Endothelial cell of umbilical vein (primary cell): ENCODE measurements at regions not wholly inside any gene's neighbourhood (a gene's known extent, or its start where the extent isn't known, plus 50 kb on each side); places are given as distances from the start of the nearest gene placed in this dataset.

ENCODE experiments used
- BruUV-seq: library from RNA; stranded (reverse); fragments of 400-500 nt; replicated peaks from 2 replicates; lab custom pipeline; 2021; lab: Mats Ljungman, UMichigan
- CTCF ChIA-PET: fragments of 300-600, 350-600 bp; sonication (Branson Sonifier 250); formaldehyde crosslinking; loops from one replicate; lab custom pipeline; 2021; ENCODE audit warnings: antibody characterized with exemption, inconsistent platforms; lab: Charles Lee
- POLR2A ChIA-PET: fragments of 300-600, 350-600 bp; sonication (Branson Sonifier 250); formaldehyde crosslinking; loops from one replicate; lab custom pipeline; 2021; ENCODE audit warnings: antibody characterized with exemption, inconsistent platforms; lab: Charles Lee
- DNase-seq: peaks from one replicate; pipeline ENCODE4 v3.0.0-alpha.2; 2011; ENCODE audit warnings: low read depth, low spot score
- FAIRE-seq: peaks from 2 replicates; lab custom pipeline; 2011; peaks lifted over from hg19 to GRCh38; lab: Jason Lieb, UNC
- H2AFZ ChIP-seq: 2 replicates; pipeline ENCODE4 v1.6.0; 2012; ENCODE audit warnings: low read depth, low read length, control low read depth, inconsistent platforms
- H3K27ac ChIP-seq: 2 replicates; pipeline ENCODE4 v1.5.1; 2011; ENCODE audit warnings: low read depth, mild to moderate bottlenecking, control low read depth, low read length, moderate library complexity; ENCODE audit not compliant: insufficient read depth
- H3K27me3 ChIP-seq, 2 experiments: 2 replicates each; pipeline versions ENCODE4 v1.6.0 to v1.6.1; 2011; ENCODE audit warnings: low read length in 2 of 2, mixed read lengths in 1 of 2; ENCODE audit not compliant: control insufficient read depth in 2 of 2, insufficient read depth in 2 of 2
- H3K36me3 ChIP-seq, 2 experiments: 2 replicates in 1 of 2; 3 replicates in 1 of 2; pipeline ENCODE4 v1.5.1; 2011; ENCODE audit warnings: low read length in 2 of 2, mild to moderate bottlenecking in 1 of 2, moderate library complexity in 1 of 2; ENCODE audit not compliant: control insufficient read depth in 2 of 2, insufficient read depth in 2 of 2; ENCODE audit errors: extremely low read depth in 1 of 2
- H3K4me1 ChIP-seq: 3 replicates; pipeline ENCODE4 v1.5.1; 2011; ENCODE audit warnings: mild to moderate bottlenecking, low read length; ENCODE audit not compliant: control insufficient read depth, insufficient read depth; ENCODE audit errors: extremely low read depth
- H3K4me2 ChIP-seq: 2 replicates; pipeline ENCODE4 v1.6.1; 2011; ENCODE audit warnings: low read length, control low read depth, mixed read lengths; ENCODE audit not compliant: insufficient read depth
- H3K4me3 ChIP-seq, 3 experiments: fragments of 200-600 bp in 1 of 3; sonication (generic), shearing (Covaris generic) in 1 of 3; replicated peaks in 1 of 3; 2 replicates each; pipeline ENCODE4 v1.5.1; 2011 to 2016; ENCODE audit warnings: control low read depth in 3 of 3, low read length in 3 of 3, mild to moderate bottlenecking in 2 of 3, inconsistent platforms in 1 of 3, low read depth in 1 of 3, moderate library complexity in 1 of 3; ENCODE audit not compliant: insufficient read depth in 1 of 3
- H3K79me2 ChIP-seq: 2 replicates; pipeline ENCODE4 v1.6.0; 2012; ENCODE audit warnings: low read length, inconsistent platforms; ENCODE audit not compliant: control insufficient read depth, insufficient read depth
- H3K9ac ChIP-seq: replicated peaks from 2 replicates; pipeline ENCODE3; 2011; ENCODE audit warnings: low read length, control low read depth; ENCODE audit not compliant: insufficient read depth; ENCODE audit errors: extremely low read depth
- H3K9me1 ChIP-seq: replicated peaks from 3 replicates; pipeline ENCODE4 v1.6.0; 2011; ENCODE audit warnings: mild to moderate bottlenecking, low read length; ENCODE audit not compliant: control insufficient read depth, insufficient read depth; ENCODE audit errors: extremely low read depth
- H3K9me3 ChIP-seq: replicated peaks from 2 replicates; pipeline ENCODE4 v1.5.1; 2012; ENCODE audit warnings: low read length, inconsistent platforms; ENCODE audit not compliant: control insufficient read depth, insufficient read depth
- H4K20me1 ChIP-seq: replicated peaks from 2 replicates; pipeline ENCODE3; 2011; ENCODE audit warnings: mild to moderate bottlenecking, low read length; ENCODE audit not compliant: control insufficient read depth, insufficient read depth; ENCODE audit errors: extremely low read depth
- EZH2 ChIP-seq: IDR thresholded peaks from 2 replicates; pipeline ENCODE4 v1.6.1; 2012; ENCODE audit warnings: borderline replicate concordance, low read depth, mild to moderate bottlenecking, moderate library complexity, low read length, inconsistent platforms; ENCODE audit not compliant: severe bottlenecking
- FOS ChIP-seq: IDR thresholded peaks from 2 replicates; pipeline ENCODE4 v1.6.1; 2011; ENCODE audit warnings: mild to moderate bottlenecking, low read length, moderate library complexity, borderline replicate concordance; ENCODE audit not compliant: insufficient read depth
- GATA2 ChIP-seq: IDR thresholded peaks from 2 replicates; pipeline ENCODE4 v1.7.0; 2011; ENCODE audit warnings: low read depth, mild to moderate bottlenecking, moderate library complexity, mixed read lengths, low read length; ENCODE audit not compliant: insufficient read length, insufficient read depth
- JUN ChIP-seq: IDR thresholded peaks from 2 replicates; pipeline ENCODE4 v1.6.1; 2011; ENCODE audit warnings: borderline replicate concordance, low read depth; ENCODE audit not compliant: insufficient read length, insufficient read depth
- MYC ChIP-seq: IDR thresholded peaks from one replicate; pipeline ENCODE4 v1.6.1; 2011; ENCODE audit warnings: mild to moderate bottlenecking, low read depth, low read length
- POLR2A ChIP-seq: IDR thresholded peaks from 2 replicates; pipeline ENCODE4 v1.6.1; 2012; ENCODE audit warnings: low read depth, mild to moderate bottlenecking, control low read depth, low read length
- POLR2AphosphoS5 ChIP-seq: IDR thresholded peaks from 2 replicates; pipeline ENCODE4 v1.6.1; 2012; ENCODE audit warnings: low read depth, mild to moderate bottlenecking, control low read depth, low read length, moderate library complexity; ENCODE audit not compliant: insufficient read depth
- dilution Hi-C: fragments of 300-500 bp; cut with MboI; formaldehyde crosslinking; loops from one replicate; pipeline ENCODE4 v1.15.0; 2019; ENCODE audit warnings: low sequenced_read_pairs; ENCODE audit not compliant: extremely low pct_ligation_motif_present
- intact Hi-C: fragments of 100-400 bp; cut with micrococcal nuclease; formaldehyde crosslinking; loops from one replicate; pipeline ENCODE4 v1.10.0; 2022
- TF ChIP-seq, protein P1 (sequence below), 2 donors: IDR thresholded peaks; 1 replicate in 1 of 2; 2 replicates in 1 of 2; pipeline ENCODE4 v1.5.1; 2011; ENCODE audit warnings: low read length in 2 of 2, mild to moderate bottlenecking in 2 of 2, moderate library complexity in 2 of 2, control low read depth in 1 of 2, inconsistent platforms in 1 of 2, low read depth in 1 of 2; ENCODE audit not compliant: insufficient read depth in 1 of 2; ENCODE audit errors: extremely low read depth in 1 of 2
- TF ChIP-seq, protein P2 (sequence below): IDR thresholded peaks from 2 replicates; pipeline ENCODE4 v1.6.1; 2011; ENCODE audit not compliant: insufficient read depth, insufficient read length

DNA sequence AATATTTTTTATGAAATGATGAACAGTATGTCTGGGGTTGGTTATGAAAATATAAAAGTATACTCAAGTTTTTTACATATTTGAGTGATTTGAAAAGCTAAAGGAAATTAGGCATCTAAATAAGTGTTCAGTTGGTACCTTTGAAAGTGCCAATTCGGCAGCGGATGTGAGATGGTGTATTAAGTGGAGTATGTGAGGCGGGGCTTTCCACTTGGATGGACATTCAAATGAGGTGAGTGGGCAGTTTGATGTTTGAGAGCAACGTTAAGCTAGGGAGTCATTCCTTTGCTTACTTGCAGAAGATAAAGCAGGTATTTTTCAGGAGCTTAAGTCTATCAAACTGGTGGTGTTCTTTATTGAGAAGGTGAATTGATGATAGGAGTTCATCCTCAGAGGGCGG lies 189.0 kb upstream of the GOLIM4 start:
- TF ChIP-seq MYC (no peak), POLR2A (no peak), POLR2AphosphoS5 (no peak), FOS (no peak), JUN (no peak), EZH2 (no peak), GATA2 (no peak)
- TF ChIP-seq, protein P1, sequence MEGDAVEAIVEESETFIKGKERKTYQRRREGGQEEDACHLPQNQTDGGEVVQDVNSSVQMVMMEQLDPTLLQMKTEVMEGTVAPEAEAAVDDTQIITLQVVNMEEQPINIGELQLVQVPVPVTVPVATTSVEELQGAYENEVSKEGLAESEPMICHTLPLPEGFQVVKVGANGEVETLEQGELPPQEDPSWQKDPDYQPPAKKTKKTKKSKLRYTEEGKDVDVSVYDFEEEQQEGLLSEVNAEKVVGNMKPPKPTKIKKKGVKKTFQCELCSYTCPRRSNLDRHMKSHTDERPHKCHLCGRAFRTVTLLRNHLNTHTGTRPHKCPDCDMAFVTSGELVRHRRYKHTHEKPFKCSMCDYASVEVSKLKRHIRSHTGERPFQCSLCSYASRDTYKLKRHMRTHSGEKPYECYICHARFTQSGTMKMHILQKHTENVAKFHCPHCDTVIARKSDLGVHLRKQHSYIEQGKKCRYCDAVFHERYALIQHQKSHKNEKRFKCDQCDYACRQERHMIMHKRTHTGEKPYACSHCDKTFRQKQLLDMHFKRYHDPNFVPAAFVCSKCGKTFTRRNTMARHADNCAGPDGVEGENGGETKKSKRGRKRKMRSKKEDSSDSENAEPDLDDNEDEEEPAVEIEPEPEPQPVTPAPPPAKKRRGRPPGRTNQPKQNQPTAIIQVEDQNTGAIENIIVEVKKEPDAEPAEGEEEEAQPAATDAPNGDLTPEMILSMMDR (IDR thresholded peaks at IDR 0.05; ENCODE audit: extremely low read depth in 1 of 2, insufficient read depth in 1 of 2, low read depth in 1 of 2, low read length in 2 of 2): no peak
- TF ChIP-seq, protein P2, sequence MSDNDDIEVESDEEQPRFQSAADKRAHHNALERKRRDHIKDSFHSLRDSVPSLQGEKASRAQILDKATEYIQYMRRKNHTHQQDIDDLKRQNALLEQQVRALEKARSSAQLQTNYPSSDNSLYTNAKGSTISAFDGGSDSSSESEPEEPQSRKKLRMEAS: no peak
- DNase-seq (no peak), FAIRE-seq (no peak)
- no TSS peak for BruUV-seq
- no peaks in the 10 kb centered on the region for H3K36me3 ChIP-seq
- dilution Hi-C loops (no loop called here), intact Hi-C loops (no loop called here)
- no peaks in the 10 kb centered on the region for H3K27me3 ChIP-seq
- no peak overlapping the region for H3K4me2 ChIP-seq
- H3K27ac ChIP-seq: no peak overlapping the region
- H4K20me1 ChIP-seq: no peaks in the 10 kb centered on the region
- no peaks in the 10 kb centered on the region for H3K9me1 ChIP-seq
- H3K9me3 ChIP-seq: no peaks in the 10 kb centered on the region
- POLR2A ChIA-PET: no interaction called here
- CTCF ChIA-PET: no interaction called here
- H3K79me2 ChIP-seq: no peaks in the 10 kb centered on the region
- H3K4me3 ChIP-seq: no peak overlapping the region
- H3K9ac ChIP-seq: no peak overlapping the region
- H2AFZ ChIP-seq: no peak overlapping the region
- H3K4me1 ChIP-seq: no peaks in the 10 kb centered on the region
